ENCODE measurements at regions not wholly inside any gene's neighbourhood (a gene's known extent, or its start where the extent isn't known, plus 50 kb on each side); places are given as distances from the start of the nearest gene placed in this dataset.

GRCh38 chr5:155353231-155353630 lies 339.7 kb downstream of the KIF4B start:
- Histone ChIP-seq H3K27me3 (ENCODE audit: control insufficient read depth, insufficient read depth, low read length) (no peaks in the 10 kb centered on the region), H3K36me3 (ENCODE audit: control insufficient read depth, insufficient read depth, low read length) (no peaks in the 10 kb centered on the region), H3K4me3 (ENCODE audit: low read depth, low read length) (no peak overlapping the region)
- FAIRE-seq (no peak), DNase-seq (ENCODE audit: low read depth) (no peak)
- no peak for TF ChIP-seq CTCF (IDR thresholded peaks at IDR 0.05; ENCODE audit: insufficient read depth, low read length, severe bottlenecking)

GRCh38 chr5:155366096-155366495 lies 352.5 kb downstream of the KIF4B start:
- TF ChIP-seq CTCF (IDR thresholded peaks at IDR 0.05; ENCODE audit: insufficient read depth, low read length, severe bottlenecking) = no peak
- DNase-seq (ENCODE audit: low read depth) (no peak), FAIRE-seq (no peak)
- no peaks in the 10 kb centered on the region for H3K36me3 ChIP-seq (ENCODE audit: control insufficient read depth, insufficient read depth, low read length)
- H3K4me3 ChIP-seq (ENCODE audit: low read depth, low read length) = no peak overlapping the region
- no peaks in the 10 kb centered on the region for H3K27me3 ChIP-seq (ENCODE audit: control insufficient read depth, insufficient read depth, low read length)

- Histone ChIP-seq H3K36me3 (ENCODE audit: control insufficient read depth, insufficient read depth, low read length) (no peaks in the 10 kb centered on the region), H3K4me3 (ENCODE audit: low read depth, low read length) (no peak overlapping the region), H3K27me3 (ENCODE audit: control insufficient read depth, insufficient read depth, low read length) (no peaks in the 10 kb centered on the region)
- TF ChIP-seq CTCF (IDR thresholded peaks at IDR 0.05; ENCODE audit: insufficient read depth, low read length, severe bottlenecking) = no peak
- FAIRE-seq (no peak), DNase-seq (ENCODE audit: low read depth) (no peak)
Observed at GRCh38 chr5:155367841-155368240, 354.3 kb downstream of the KIF4B start.

GRCh38 chr5:155368490-155368889 lies 354.9 kb downstream of the KIF4B start:
- no peak overlapping the region for H3K4me3 ChIP-seq (ENCODE audit: low read depth, low read length)
- no peak for TF ChIP-seq CTCF (IDR thresholded peaks at IDR 0.05; ENCODE audit: insufficient read depth, low read length, severe bottlenecking)
- DNase-seq (ENCODE audit: low read depth) = peak; percentile 26
- peak; percentile 58 for FAIRE-seq
- H3K27me3 ChIP-seq (ENCODE audit: control insufficient read depth, insufficient read depth, low read length) = no peaks in the 10 kb centered on the region
- H3K36me3 ChIP-seq (ENCODE audit: control insufficient read depth, insufficient read depth, low read length) = no peaks in the 10 kb centered on the region

GRCh38 chr5:155380480-155380879 lies 366.9 kb downstream of the KIF4B start:
- no peak overlapping the region for H3K4me3 ChIP-seq (ENCODE audit: low read depth, low read length)
- DNase-seq (ENCODE audit: low read depth) (no peak), FAIRE-seq (no peak)
- H3K36me3 ChIP-seq (ENCODE audit: control insufficient read depth, insufficient read depth, low read length) = no peaks in the 10 kb centered on the region
- no peak for TF ChIP-seq CTCF (IDR thresholded peaks at IDR 0.05; ENCODE audit: insufficient read depth, low read length, severe bottlenecking)
- H3K27me3 ChIP-seq (ENCODE audit: control insufficient read depth, insufficient read depth, low read length) = no peaks in the 10 kb centered on the region

- no peaks in the 10 kb centered on the region for H3K36me3 ChIP-seq (ENCODE audit: control insufficient read depth, insufficient read depth, low read length)
Observed at GRCh38 chr5:155381654-155382053, 368.1 kb downstream of the KIF4B start.

More at GRCh38 chr5:155381654-155382053, 368.1 kb downstream of the KIF4B start:
- Histone ChIP-seq H3K4me3 (ENCODE audit: low read depth, low read length) (no peak overlapping the region), H3K27me3 (ENCODE audit: control insufficient read depth, insufficient read depth, low read length) (no peaks in the 10 kb centered on the region)
- no peak for DNase-seq (ENCODE audit: low read depth)
- TF ChIP-seq CTCF (IDR thresholded peaks at IDR 0.05; ENCODE audit: insufficient read depth, low read length, severe bottlenecking) = no peak
- FAIRE-seq = no peak

Data from bronchial epithelial cell (primary cell).